Non-pigmented ciliary epithelial cell (primary cell): ENCODE measurements at regions not wholly inside any gene's neighbourhood (a gene's known extent, or its start where the extent isn't known, plus 50 kb on each side); places are given as distances from the start of the nearest gene placed in this dataset.
A peak's percentile ranks its signal among the peaks of the same experiment; 100 is the strongest.
"Not testable (repeated sequence)": the region's sequence is repeated elsewhere in the genome, so short reads cannot be mapped to it uniquely, and the experiment has no call there.

Experiments used
- DNase-seq: peaks from one replicate; pipeline ENCODE4 v3.0.0-alpha.2; 2010; ENCODE audit warnings: low read depth

- DNase-seq: no peak
Measured at GRCh38 chr9:86491468-86492266, 137.5 kb upstream of the TUT7 start.

GRCh38 chr9:86488794-86489193, 134.6 kb upstream of the TUT7 start:
- DNase-seq: no peak

GRCh38 chr9:86488345-86488744, 134.1 kb upstream of the TUT7 start:
- DNase-seq: no peak

- DNase-seq: no peak
Measured at GRCh38 chr9:86487838-86488233, 133.6 kb upstream of the TUT7 start.

- DNase-seq: peak; percentile 17
Measured at GRCh38 chr9:86486891-86487837, 133.0 kb upstream of the TUT7 start.

- no peak for DNase-seq
Measured at GRCh38 chr9:86485359-86485758, 131.1 kb upstream of the TUT7 start.

GRCh38 chr9:86483496-86483895, 129.3 kb upstream of the TUT7 start:
- no peak for DNase-seq

- DNase-seq: no peak
Measured at GRCh38 chr9:86481466-86481865, 127.3 kb upstream of the TUT7 start.

- not testable (repeated sequence) for DNase-seq
Measured at GRCh38 chr9:86475255-86475654, 121.0 kb upstream of the TUT7 start.

GRCh38 chr9:86471171-86471815, 117.1 kb upstream of the TUT7 start:
- DNase-seq: no peak

GRCh38 chr9:86470326-86470725, 116.1 kb upstream of the TUT7 start:
- no peak for DNase-seq

- DNase-seq: no peak
Measured at GRCh38 chr9:86469476-86470250, 115.5 kb upstream of the TUT7 start.

- no peak for DNase-seq
Measured at GRCh38 chr9:86464242-86464641, 110.0 kb upstream of the TUT7 start.

- DNase-seq: no peak
Measured at GRCh38 chr9:86460216-86461002, 106.2 kb upstream of the TUT7 start.

- DNase-seq: no peak
Measured at GRCh38 chr9:86459599-86460155, 105.5 kb upstream of the TUT7 start.

GRCh38 chr9:86459191-86459590, 105.0 kb upstream of the TUT7 start:
- no peak for DNase-seq

GRCh38 chr9:86458191-86458855, 104.1 kb upstream of the TUT7 start:
- no peak for DNase-seq

GRCh38 chr9:86456416-86456815, 102.2 kb upstream of the TUT7 start:
- DNase-seq: no peak

- no peak for DNase-seq
Measured at GRCh38 chr9:86454701-86455615, 100.7 kb upstream of the TUT7 start.
